Middle frontal gyrus (tissue), 1 donor: ENCODE measurements at regions not wholly inside any gene's neighbourhood (a gene's known extent, or its start where the extent isn't known, plus 50 kb on each side); places are given as distances from the start of the nearest gene placed in this dataset.

Experiments used
- DNase-seq: peaks from one replicate; pipeline ENCODE4 v3.0.0-alpha.2; 2015; ENCODE audit warnings: low spot score; ENCODE audit errors: extremely low spot score

DNA sequence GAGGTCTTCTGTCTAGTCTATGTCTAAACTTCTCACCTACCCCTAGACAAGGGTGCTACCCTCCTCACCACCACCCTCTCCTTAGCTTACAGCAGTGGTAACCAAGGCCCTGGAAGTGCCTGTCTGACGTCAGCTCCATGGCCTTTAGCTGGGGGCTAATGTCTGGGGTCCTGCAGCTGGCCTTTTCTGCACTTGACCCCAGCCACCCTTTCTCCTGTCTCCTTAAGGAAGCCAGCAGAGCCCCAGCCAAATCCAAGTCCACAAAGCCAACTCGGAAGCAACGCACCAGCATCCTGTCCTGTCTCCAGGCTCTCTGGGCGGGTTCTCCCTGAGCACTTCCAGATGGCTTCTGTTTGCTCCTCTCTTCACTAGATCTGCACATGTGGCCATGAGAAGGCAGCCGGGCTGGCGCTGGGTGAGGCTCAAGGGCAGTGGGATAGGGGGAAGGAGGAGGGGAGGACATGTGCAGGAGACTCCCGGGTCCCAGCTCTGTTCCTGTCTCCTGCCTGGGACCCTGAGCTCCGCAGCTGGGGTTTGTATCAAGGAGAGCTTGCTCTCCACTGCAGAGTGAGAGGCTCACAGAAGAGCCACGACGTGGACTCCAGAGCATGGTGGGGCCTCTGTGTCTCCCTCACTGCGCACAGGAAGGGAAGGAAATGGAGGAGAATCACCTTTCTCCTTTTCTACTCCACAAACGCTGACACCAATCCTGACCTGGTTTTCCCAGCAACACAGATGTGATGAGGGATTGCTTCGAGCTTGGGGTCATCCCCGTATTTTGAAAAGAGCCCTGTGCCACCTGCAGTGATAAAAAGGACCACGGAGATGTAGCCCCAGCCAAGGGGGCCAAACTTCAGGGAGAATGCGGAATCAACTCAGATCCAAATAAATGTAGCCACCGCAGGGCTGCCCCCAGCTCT is 204.2 kb downstream of the USP12 start:
- DNase-seq, result no peak

DNA sequence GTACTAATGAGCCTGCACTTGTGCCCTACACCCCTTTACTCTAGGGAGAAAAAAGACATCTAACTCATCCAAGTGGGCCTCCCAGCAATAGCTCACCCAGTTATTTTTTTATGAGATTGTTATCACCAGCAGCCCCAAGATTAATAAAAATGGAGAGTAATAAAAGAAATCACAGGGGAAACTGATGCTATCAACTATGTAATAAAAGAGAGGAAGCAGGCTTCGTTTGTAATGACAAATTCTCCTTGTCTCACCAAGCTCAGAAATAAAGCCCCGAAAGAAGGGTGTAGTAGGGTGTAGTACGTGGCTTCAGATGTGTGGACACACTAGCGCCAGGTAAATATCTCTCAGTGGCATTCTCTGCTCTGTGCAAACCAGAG is 204.9 kb downstream of the USP12 start:
- DNase-seq, result no peak

DNA sequence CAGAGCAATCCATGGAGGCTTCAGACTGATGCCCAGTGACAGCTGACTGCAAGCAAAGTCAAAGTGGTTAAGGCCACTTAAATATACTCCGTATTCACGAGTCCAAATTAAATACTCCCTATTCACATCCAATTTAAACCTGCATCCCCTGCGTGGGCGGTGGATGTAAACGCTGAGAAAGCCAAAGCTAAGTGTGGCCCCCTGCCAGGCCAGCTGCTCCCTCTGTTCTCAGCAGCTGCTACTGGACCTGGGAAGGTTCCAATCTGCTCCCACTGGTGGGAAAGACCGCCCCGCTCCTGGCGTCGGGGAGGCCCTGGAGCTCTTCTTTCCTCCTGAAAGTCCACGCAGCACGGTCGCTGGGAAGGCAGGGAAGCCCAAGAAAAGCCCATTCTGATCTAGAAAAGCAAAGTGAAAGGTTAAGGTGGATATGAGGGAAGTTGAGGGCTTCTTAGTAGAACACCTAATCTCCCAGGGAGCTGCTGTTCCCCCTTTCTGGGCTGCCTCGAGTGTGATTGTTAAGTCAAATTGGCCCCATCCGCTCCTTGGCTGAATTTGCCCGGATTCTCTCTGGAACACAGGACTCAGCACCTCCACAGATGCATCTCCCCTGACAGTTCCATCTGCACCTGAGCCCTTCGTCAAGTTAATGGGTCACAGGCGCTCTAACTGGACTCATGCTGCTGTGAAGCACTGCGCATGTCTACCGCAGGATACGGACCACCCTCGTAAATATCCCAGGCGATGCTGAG is 205.5 kb downstream of the USP12 start:
- no peak for DNase-seq

DNA sequence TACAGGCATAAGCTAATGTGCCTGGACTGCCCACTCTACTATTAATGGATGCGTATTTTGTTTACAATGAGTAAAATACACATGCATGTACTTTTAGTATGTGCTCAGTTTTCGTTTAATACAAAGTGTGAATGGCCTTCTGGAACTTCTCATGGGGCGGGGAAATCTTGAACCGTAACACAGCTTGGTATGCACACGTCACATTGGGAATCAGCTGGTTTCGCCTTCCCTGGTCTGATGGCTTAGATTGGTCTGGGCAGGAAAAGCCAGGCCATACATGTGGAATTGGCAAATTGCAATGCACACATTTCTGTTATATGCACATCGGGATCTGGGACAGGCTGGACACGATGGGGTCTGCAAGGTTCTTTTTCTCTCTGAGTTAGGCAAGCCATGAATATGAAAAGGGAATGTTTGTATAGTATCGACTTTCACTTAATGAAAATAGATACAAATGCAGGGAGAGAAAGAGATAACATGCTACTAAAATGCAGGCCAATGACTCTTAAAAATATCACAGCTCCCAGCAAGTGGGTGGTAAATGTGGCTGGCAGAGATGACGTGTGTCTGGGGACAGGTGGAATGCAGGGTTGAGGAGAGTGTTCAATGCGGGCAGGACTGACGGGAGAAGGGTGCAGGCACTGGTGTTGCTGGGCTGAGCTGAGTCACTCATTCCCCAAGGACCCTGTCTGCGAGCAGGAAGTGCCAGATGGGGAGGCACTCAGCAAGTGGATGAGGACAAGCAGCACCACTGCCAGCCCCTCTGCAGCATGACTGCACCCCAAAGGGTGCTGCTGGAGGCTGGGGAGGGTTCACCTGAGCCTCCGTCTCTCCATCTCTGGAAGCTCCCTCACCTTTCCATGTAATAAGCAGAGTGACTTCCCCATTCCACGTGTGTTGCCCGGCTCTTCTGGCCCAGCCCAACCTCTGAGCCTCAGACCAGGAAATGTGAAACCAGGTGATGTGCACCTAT is 204.0 kb upstream of the GPR12 start:
- no peak for DNase-seq

DNA sequence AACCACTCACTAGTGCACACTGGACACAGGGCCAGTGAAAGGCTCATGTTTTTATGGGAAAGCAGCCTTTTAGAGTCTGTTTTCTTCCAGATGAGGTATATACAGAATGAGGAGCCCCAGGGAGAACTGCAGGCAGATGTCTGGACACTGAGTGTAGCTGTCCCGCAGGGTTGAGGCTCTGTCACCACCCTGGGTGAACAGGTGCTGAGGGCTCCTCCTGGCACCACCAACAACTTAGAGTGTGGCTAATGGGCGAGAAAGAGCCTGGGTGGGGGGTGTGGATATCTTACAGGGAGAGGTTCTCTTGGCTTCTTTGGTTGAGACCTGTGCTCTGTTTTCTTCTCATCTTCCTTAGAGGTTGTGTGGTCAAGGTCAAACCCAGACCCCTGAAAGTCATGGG is 202.1 kb upstream of the GPR12 start:
- no peak for DNase-seq

DNA sequence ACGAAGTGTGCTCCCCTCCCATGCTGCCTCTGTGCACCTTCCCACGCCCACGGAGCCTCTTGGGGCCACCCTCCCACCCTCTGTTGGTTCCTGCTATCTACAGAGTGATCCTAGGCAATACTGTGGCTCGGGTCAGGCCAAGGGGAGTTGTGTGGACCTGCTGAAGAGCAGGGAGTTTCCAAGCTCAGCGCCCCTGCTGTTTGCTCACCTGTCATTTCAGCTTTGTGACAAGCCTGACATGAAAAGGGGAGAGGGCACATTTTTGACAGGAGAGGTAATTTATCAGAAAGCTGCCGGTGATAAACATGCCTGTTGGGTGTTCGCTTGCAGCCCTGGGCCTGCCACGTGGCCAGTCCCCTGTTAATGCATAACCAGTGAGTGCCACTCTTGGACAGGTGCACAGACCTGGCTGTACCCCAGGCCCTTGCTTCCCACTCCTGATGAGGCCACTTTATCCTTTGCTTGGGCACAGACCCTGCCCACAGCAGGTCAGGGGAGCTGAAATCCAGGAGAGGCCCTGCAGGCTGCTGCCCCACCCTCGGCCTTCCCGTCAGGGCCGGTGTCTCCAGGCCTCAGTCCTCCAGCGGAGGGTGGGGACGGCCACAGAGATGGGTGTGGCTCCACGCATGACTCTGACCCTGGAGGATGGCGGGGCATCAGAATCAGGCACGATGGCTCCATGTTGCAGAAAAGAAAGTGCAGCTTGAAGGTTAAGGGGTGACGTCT is 201.5 kb upstream of the GPR12 start:
- no peak for DNase-seq

DNA sequence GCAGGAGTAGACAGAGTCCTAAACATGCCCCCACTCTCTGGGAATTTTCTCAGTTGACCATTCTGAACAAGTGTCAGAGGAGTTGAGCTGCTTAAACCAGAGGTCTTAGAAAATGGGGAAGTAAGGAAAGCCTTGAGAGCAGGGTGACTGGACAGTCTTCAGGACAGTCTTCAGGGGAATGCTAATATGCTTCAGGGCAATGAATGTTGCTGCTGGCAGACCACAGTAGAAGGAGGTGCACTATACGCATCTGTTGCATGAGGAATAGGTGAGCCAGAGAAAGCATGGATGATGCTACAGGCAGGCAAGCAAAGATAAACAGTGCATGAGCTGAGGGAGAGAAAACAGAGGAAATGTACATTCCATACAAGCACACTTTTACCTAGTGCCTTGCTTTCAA is 196.6 kb upstream of the GPR12 start:
- DNase-seq, result no peak

DNA sequence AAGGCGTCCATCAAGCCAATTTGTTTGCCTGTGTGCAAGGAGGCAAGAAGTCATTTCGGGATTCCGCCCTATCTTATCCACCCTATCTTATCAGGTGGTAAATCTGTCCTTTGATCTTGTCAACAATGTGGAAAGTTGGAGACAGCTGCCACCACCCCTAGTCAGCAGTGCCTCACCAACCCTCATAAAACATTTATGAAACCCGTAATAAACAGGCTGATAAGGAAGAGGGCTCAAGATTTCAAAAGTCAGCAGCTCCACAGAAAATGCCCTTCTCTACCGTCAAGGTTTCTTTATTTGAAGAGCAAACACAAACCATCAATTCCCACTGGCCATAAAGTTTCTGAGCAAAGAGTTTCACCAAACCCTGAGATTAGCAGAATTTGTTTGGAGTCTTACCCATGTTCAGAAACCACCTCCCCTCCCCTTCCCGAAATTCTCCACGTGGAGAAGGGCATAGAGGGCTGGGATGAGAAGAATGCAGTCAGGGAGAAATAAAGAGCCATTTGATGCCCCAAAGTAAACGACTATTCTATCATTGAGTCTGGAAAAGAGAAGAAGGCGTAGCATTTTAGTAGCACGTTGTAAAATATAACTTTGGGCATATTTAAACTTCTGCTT is 196.0 kb upstream of the GPR12 start:
- DNase-seq, result no peak

DNA sequence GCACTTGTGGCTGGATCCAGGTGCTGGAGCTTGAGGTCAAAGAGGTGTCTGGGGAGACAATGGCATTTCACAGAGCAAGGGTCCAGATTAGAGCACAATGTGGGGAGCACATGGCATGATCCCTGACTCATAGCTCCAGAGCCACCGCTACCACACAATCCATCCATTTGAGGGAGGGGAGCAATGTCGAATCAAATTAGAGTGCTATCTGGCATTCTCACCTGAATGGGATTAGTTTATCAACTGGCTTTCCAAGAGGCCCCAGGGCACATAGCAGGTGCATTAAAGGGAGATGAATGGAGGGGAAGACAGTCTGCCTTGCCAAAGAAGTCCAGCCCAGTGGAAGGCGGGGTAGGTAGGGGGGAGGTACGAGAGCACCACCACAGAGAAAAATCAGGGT is 194.4 kb upstream of the GPR12 start:
- no peak for DNase-seq

DNA sequence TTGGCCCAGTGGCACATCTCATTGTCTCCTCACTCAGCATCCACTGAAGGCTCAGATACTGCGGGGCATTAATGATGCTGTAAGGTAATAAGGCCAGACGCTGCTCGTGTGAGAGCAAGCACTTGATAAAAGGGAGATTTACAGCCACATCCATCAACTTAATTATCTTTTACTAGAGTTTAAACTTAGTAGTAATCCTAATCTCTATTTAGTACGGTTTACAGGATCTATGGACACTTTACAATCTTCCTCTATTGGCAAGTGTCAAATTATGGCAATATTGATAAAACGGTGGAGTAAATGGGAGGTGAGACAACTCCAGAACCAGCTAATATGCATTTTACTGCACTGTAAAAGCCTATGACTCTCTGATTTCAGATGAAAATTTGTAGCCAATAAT is 192.7 kb upstream of the GPR12 start:
- no peak for DNase-seq

DNA sequence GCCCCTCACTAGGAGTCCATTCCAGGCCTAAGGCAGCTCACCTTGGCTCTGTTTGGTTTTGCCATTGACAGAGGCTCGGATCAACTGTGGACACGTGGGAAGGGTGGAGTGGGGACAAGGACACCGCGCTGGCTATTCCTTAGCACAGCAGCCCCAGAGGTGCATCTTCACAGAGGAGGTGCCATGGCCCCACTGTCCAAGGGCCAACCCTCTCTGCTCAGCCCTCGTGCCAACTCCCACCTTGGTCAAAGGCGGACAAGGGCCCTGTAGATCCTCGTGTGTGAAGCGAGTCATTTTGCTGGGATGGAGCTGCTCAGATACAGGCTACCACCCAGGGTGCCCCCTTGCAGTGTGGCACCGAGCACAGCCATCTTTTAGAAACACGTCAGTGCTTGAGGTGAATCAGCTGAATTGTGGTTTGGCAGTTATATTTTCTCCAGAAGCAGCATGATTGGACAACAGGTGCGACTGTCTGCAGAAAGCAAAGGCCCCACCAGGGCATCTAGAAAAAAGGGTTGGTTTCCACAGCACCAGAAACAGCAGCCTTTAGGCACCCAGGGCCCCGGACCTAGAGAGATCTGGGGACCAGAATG is 192.1 kb upstream of the GPR12 start:
- DNase-seq, result no peak

DNA sequence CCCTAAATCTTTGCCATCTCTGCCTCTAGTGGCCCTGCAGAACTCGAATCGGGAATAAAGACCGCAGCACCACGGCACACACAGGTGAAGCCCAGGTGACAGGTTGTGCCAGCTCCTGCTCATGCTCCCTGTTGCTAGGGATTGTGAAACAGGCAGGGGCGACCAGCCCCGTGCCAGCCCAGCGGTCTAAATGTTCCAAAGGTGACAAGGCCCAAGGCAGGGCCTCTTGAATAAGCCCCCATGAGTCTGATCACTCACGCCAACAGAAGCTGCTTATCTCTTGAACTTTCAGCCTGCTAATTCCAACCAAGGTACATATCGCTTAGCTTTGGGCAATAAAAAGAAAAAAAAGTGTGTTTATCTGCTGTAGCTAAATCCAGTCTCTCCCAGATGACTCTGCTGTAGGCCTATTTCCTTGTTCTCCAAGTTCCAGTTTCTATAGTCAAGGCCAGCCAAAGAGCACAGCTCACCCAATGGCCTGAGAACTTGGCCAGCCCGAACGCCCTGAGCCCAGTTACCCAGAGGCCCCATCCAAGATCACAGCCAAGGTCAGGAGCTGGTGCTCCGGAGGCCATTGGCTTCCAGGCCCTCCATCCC is 191.1 kb upstream of the GPR12 start:
- no peak for DNase-seq

DNA sequence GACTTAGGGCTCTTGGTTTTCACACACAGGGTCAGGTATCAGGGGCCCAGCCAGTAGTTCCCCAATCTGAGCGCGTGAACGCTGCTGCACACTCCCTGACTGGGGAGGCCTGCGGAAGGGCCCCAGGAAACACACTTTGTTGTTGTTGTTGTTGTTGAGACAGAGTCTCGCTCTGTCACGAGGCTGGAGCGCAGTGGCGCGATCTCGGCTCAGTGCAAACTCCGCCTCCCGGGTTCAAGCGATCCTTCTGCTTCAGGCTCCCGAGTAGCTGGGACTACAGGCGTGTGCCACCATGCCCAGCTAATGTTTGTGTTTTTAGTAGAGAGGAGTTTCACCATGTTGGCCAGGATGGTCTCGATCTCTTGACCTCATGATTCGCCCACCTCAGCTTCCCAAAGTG is 190.4 kb upstream of the GPR12 start:
- no peak for DNase-seq

DNA sequence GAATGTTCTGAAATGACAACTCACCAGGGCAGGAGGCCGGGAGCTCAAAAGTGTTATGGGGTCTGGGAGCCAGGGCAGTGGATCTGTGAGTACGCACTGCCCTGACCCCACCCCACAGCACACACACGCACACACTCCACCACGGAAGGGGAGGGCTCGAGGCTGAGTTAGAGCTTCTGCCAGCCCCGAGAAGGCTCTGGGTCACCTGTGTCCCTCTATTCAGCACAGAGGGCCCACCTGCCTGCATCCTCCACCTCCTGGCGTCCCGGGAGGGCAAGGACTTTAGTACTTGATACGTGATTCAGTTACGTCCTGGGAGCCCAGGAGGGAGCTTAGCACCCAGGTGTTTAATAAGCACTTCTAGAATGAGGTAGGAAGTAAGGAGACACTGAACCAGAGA is 190.0 kb upstream of the GPR12 start:
- DNase-seq, result no peak

DNA sequence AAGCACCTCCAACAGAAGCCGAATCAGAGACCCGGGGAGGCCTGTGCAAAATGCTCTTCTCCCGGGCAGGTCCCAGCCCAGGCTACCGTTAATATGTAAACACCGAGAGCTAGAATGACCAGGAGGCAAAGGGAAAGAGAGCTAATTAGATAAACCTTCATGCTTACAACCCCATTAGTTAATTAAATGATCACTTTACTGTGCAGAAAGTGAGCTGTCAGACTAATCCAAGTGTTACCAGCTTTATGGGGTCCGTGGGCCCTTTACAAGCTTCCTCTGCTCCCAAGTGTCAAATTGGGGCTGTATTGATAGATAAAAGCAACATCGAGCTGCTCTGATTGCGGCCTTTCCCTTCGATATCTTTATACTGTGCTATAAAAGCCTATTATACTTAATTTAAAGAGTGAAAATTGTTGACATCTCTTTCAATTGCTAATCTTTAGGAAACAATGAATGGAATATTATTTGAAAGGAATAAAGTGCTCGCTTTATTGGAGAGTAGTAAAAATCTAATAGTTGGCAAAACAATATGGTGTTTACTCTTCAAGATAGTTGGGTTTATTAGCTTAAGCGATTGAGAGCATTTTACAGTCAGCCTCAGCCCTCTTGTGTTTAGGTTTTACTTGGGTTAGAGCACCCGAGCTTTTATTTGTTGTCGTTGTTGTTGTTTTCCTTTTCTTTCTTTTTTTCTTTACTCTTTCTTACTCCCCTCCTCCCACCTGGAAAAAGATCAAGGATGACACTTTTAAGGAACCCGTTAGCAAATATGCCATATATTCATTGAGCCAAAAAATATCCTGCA is 189.3 kb upstream of the GPR12 start:
- no peak for DNase-seq

DNA sequence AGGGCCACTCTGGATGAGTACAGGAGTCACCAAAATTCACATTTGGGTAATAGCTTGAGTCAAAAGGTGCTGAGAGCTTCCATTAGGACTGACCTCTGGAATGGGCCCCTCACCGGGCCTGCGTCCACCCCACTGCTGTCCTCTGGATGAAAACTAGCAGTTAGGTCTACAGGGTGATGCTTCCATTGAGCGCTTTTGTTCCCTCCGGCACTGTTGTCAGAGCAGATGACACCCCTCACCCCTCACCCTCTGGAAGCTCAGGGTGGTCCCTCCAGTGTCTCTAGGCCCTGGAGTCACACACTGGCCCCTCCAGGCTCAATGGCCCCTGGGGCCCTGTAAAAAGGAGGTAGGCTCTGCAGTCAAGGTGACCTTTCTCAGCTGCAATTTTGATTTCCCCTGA is 187.8 kb upstream of the GPR12 start:
- DNase-seq, result no peak

DNA sequence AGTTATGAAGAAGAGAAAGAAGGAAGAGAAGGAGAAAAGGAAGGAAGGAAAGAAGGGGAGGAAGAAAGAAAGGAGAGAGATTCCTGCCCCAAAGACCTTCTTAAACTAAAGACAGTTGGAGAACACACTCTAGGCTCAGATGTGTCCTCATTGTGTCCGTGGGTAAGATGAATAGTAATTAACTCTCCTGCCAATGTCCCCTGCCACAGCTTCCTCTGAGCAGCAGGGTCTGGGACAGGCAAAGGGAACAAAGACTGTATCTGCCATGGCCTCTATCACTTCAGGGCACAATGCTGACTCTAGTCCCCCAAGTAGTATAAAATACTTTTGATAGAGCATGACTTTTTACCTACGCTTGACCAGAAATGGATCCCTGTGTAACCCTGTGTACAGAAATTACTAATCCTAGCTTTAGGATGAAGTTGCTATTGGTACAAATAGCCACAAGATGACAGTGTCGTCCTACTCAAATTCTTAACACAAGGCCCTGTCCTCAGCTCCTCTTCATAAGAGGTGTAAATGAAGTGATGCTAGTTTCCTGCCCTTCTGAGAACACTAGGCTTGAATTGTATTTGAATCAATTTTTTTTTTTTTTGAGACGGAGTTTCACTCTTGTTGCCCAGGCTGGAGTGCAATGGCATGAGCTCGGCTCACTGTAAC is 186.2 kb upstream of the GPR12 start:
- DNase-seq, result peak; percentile 38

DNA sequence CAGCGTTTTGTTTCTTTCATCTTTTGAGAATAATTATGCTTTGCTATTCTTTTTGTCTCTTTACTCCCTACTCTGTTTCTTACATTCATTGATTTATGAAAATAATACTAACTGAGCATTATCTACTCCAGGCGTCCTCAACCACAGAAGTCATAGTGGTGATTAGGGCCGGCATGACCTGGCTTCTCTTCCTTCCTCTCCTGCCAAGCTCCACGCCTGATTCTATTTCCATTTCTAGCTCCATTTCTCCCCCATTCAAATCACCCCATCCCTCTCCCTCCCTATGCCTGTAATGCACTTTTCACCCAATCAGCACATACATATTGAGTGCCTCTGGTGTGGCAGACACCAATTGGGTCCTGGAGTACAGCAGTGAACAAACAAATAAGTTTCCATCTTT is 183.2 kb upstream of the GPR12 start:
- DNase-seq, result no peak
